ENCODE measurements at regions not wholly inside any gene's neighbourhood (a gene's known extent, or its start where the extent isn't known, plus 50 kb on each side); places are given as distances from the start of the nearest gene placed in this dataset.

GRCh38 chr13:54337540-54337939, 1308.9 kb downstream of the OLFM4 start:
- Histone ChIP-seq H3K36me3 (no peaks in the 10 kb centered on the region), H3K9me3 (peaks cover 0 to 6% (median 0%) of the 10 kb centered on the region in 12 donors), H3K4me1 (no peaks in the 10 kb centered on the region), H3K27me3 (no peaks in the 10 kb centered on the region), H3K4me3 (no peak overlapping the region), H3K27ac (no peak overlapping the region)
- no peak for DNase-seq
- no peak for ATAC-seq
- intact Hi-C loops (cut with DNase I), result no loop called here
- no peak for TF ChIP-seq POLR2A (IDR thresholded peaks at IDR 0.05)
- TF ChIP-seq CTCF (IDR thresholded peaks at IDR 0.05), result no peak

DNA sequence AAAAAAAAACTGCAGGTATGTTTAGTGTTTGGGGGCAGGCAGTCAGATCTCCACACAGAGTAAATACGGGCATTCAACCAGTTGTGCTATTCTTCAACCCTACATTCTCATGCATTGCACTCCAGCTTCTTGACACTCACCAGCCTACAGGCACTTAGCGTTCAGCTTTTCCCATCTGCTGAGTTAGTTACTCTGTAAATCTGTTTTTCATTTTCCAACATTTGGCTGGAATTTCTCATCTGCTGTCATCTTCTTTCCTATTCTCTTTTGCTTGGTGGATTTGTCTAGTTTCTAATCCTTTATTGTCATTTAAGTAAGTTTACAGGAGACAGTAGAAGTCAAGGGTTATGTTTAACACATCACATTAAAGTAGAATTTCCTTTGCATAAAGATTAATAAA, 1318.9 kb downstream of the OLFM4 start:
- no peak overlapping the region for H3K27ac ChIP-seq
- 74 to 81% (median 76%) methylated on average over 2 of the region's 2 CpGs for WGBS, 4 donors
- intact Hi-C loops (cut with DNase I), result no loop called here
- H3K9me3 ChIP-seq, result no peaks in the 10 kb centered on the region
- no peaks in the 10 kb centered on the region for H3K27me3 ChIP-seq
- no peak overlapping the region for H3K4me3 ChIP-seq
- DNase-seq (no peak), ATAC-seq (no peak)
- TF ChIP-seq CTCF (IDR thresholded peaks at IDR 0.05) (no peak), POLR2A (IDR thresholded peaks at IDR 0.05) (no peak)
- no peaks in the 10 kb centered on the region for H3K4me1 ChIP-seq
- no peaks in the 10 kb centered on the region for H3K36me3 ChIP-seq

DNA sequence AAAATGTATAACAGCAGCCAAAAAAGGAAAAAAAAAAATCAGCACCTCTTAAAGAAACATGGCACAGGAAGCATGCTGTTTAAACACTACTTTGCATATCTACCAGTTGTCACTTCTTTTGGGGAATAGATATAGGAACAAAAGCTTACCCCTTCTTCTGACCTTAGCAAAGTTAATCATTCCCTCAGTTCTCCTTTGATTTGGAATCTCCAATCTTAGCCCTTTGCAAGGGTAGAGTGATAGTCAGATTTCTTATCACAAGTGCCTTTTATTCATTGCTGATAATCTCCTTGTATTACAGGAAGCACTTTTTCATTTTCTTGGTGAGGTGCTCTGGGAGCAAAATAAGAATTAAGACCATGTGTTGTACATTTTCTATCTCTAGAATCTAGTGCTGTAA, 1327.6 kb downstream of the OLFM4 start:
- no peak overlapping the region for H3K4me3 ChIP-seq
- H3K27me3 ChIP-seq, result no peaks in the 10 kb centered on the region
- H3K27ac ChIP-seq, result no peak overlapping the region
- DNase-seq (no peak), ATAC-seq (no peak)
- no peak for TF ChIP-seq CTCF (IDR thresholded peaks at IDR 0.05)
- no peak for TF ChIP-seq POLR2A (IDR thresholded peaks at IDR 0.05)
- no peaks in the 10 kb centered on the region for H3K36me3 ChIP-seq
- no peaks in the 10 kb centered on the region for H3K9me3 ChIP-seq
- intact Hi-C loops (cut with DNase I), result no loop called here
- H3K4me1 ChIP-seq, result no peaks in the 10 kb centered on the region

DNA sequence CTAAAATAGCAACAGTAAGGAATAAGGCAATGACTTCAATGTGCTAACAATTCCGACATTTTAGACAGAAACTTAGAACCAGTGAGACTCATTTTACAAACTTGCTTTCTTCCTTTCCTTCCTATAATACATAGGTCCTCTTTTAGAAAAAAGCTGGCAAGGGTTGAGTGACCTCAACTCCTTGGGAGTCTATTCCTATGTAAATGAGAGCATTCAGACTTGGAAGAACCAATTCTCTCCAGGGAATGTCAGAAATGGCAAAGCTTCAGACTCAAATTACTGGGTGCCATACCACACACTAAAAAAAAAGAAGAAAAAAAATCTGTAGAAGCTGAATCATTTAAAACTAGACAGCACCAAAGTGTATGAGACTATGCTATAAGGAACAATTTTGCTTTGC, 1328.2 kb downstream of the OLFM4 start:
- Histone ChIP-seq H3K27me3 (no peaks in the 10 kb centered on the region), H3K4me3 (no peak overlapping the region), H3K4me1 (no peaks in the 10 kb centered on the region), H3K36me3 (no peaks in the 10 kb centered on the region), H3K9me3 (no peaks in the 10 kb centered on the region), H3K27ac (no peak overlapping the region)
- TF ChIP-seq POLR2A (IDR thresholded peaks at IDR 0.05), result no peak
- no peak for TF ChIP-seq CTCF (IDR thresholded peaks at IDR 0.05)
- ATAC-seq (no peak), DNase-seq (no peak)
- intact Hi-C loops (cut with DNase I), result no loop called here
- WGBS, 4 donors, result 61 to 74% (median 67%) methylated on average over 1 of the region's 1 CpG

Data from heart left ventricle (tissue), 16 donors.